ENCODE measurements at regions not wholly inside any gene's neighbourhood (a gene's known extent, or its start where the extent isn't known, plus 50 kb on each side); places are given as distances from the start of the nearest gene placed in this dataset.

DNA sequence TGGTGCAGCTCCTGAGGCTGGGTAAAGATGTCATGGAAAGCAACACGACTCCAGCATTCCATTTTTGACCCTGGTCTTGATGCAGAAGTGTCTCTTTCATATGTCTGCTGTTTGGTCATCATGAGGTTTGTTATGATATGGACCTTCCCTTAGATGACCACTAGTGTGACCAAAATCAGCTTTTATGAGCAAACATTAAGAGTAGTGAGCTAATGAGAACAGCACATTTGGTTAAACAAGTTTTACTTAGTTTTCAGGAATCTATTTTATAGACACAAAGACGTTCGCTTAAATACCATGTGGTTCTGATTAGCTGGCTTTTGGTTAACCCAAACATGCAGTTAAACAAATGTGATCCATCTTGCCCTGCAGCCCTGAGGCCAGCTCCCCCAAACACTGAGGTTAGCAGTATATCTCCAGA, 56.7 kb upstream of the ACTBL2 start:
- TF ChIP-seq, protein P1, sequence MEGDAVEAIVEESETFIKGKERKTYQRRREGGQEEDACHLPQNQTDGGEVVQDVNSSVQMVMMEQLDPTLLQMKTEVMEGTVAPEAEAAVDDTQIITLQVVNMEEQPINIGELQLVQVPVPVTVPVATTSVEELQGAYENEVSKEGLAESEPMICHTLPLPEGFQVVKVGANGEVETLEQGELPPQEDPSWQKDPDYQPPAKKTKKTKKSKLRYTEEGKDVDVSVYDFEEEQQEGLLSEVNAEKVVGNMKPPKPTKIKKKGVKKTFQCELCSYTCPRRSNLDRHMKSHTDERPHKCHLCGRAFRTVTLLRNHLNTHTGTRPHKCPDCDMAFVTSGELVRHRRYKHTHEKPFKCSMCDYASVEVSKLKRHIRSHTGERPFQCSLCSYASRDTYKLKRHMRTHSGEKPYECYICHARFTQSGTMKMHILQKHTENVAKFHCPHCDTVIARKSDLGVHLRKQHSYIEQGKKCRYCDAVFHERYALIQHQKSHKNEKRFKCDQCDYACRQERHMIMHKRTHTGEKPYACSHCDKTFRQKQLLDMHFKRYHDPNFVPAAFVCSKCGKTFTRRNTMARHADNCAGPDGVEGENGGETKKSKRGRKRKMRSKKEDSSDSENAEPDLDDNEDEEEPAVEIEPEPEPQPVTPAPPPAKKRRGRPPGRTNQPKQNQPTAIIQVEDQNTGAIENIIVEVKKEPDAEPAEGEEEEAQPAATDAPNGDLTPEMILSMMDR (IDR thresholded peaks at IDR 0.05): no peak
- no peak for TF ChIP-seq POLR2A (IDR thresholded peaks at IDR 0.05)
